ENCODE measurements at regions not wholly inside any gene's neighbourhood (a gene's known extent, or its start where the extent isn't known, plus 50 kb on each side); places are given as distances from the start of the nearest gene placed in this dataset.

DNA sequence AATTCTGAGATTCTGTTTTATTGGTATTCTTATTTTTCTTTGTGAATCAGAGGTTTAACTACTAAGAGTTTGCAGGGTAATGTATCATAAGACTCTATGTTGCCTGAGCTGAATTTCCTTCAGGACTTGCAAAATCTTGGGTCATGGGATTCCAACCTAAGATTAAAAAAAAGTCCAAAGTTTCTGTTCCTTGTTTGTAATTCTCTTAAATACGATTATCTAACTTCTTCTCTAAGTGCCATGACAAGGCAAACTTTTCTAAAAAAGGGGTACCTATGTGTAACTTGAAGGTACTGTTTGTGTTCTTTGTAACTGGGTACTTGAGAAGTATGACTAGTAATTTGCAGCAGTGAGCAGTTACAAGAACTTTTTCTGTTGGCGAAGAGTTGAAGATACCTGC lies 181.3 kb upstream of the ZEB2 start:
- H3K27ac ChIP-seq (ENCODE audit: extremely low read depth, low read depth, low read length) = no peak overlapping the region
- no peaks in the 10 kb centered on the region for H3K4me1 ChIP-seq (ENCODE audit: control insufficient read depth, insufficient read depth, low read length)
- ChIA-PET POLR2A (no interaction called here), CTCF (no interaction called here)
- no peaks in the 10 kb centered on the region for H3K36me3 ChIP-seq (ENCODE audit: control insufficient read depth in 2 of 2, insufficient read depth in 1 of 2, low read length in 2 of 2)
- no peak overlapping the region for H3K4me3 ChIP-seq (ENCODE audit: low read depth, low read length)
- H3K9me3 ChIP-seq (ENCODE audit: control insufficient read depth, insufficient read depth, low read depth, low read length) = no peaks in the 10 kb centered on the region
- TF ChIP-seq ZSCAN23 (tag by site-specific recombination; IDR thresholded peaks at IDR 0.05) (no peak), ZNF558 (tag by site-specific recombination; IDR thresholded peaks at IDR 0.05) (no peak), MYNN (tag by site-specific recombination; IDR thresholded peaks at IDR 0.05; ENCODE audit: borderline replicate concordance) (no peak), ZBTB21 (tag by site-specific recombination; IDR thresholded peaks at IDR 0.05) (no peak), ZNF48 (tag by site-specific recombination; IDR thresholded peaks at IDR 0.05) (no peak), ZNF112 (tag by site-specific recombination; IDR thresholded peaks at IDR 0.05) (no peak), ZNF585B (tag by site-specific recombination; IDR thresholded peaks at IDR 0.05) (no peak), ZNF664 (tag by site-specific recombination; IDR thresholded peaks at IDR 0.05) (no peak), SP3 (tag by site-specific recombination; IDR thresholded peaks at IDR 0.05) (no peak)
- TF ChIP-seq, protein P1, sequence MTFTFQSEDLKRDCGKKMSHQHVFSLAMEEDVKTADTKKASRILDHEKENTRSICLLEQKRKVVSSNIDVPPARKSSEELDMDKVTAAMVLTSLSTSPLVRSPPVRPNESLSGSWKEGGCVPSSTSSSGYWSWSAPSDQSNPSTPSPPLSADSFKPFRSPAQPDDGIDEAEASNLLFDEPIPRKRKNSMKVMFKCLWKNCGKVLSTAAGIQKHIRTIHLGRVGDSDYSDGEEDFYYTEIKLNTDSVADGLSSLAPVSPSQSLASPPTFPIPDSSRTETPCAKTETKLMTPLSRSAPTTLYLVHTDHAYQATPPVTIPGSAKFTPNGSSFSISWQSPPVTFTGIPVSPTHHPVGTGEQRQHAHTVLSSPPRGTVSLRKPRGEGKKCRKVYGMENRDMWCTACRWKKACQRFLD (tag by site-specific recombination; IDR thresholded peaks at IDR 0.05) = no peak
- TF ChIP-seq, protein P2, sequence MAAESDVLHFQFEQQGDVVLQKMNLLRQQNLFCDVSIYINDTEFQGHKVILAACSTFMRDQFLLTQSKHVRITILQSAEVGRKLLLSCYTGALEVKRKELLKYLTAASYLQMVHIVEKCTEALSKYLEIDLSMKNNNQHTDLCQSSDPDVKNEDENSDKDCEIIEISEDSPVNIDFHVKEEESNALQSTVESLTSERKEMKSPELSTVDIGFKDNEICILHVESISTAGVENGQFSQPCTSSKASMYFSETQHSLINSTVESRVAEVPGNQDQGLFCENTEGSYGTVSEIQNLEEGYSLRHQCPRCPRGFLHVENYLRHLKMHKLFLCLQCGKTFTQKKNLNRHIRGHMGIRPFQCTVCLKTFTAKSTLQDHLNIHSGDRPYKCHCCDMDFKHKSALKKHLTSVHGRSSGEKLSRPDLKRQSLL (tag by site-specific recombination; IDR thresholded peaks at IDR 0.05) = no peak
- TF ChIP-seq, protein P3, sequence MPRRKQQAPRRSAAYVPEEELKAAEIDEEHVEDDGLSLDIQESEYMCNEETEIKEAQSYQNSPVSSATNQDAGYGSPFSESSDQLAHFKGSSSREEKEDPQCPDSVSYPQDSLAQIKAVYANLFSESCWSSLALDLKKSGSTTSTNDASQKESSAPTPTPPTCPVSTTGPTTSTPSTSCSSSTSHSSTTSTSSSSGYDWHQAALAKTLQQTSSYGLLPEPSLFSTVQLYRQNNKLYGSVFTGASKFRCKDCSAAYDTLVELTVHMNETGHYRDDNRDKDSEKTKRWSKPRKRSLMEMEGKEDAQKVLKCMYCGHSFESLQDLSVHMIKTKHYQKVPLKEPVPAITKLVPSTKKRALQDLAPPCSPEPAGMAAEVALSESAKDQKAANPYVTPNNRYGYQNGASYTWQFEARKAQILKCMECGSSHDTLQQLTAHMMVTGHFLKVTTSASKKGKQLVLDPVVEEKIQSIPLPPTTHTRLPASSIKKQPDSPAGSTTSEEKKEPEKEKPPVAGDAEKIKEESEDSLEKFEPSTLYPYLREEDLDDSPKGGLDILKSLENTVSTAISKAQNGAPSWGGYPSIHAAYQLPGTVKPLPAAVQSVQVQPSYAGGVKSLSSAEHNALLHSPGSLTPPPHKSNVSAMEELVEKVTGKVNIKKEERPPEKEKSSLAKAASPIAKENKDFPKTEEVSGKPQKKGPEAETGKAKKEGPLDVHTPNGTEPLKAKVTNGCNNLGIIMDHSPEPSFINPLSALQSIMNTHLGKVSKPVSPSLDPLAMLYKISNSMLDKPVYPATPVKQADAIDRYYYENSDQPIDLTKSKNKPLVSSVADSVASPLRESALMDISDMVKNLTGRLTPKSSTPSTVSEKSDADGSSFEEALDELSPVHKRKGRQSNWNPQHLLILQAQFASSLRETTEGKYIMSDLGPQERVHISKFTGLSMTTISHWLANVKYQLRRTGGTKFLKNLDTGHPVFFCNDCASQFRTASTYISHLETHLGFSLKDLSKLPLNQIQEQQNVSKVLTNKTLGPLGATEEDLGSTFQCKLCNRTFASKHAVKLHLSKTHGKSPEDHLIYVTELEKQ (tag by site-specific recombination; IDR thresholded peaks at IDR 0.05; ENCODE audit: borderline replicate concordance) = no peak
- TF ChIP-seq, protein P4, sequence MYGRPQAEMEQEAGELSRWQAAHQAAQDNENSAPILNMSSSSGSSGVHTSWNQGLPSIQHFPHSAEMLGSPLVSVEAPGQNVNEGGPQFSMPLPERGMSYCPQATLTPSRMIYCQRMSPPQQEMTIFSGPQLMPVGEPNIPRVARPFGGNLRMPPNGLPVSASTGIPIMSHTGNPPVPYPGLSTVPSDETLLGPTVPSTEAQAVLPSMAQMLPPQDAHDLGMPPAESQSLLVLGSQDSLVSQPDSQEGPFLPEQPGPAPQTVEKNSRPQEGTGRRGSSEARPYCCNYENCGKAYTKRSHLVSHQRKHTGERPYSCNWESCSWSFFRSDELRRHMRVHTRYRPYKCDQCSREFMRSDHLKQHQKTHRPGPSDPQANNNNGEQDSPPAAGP (tag by site-specific recombination; IDR thresholded peaks at IDR 0.05) = no peak
- TF ChIP-seq, protein P5, sequence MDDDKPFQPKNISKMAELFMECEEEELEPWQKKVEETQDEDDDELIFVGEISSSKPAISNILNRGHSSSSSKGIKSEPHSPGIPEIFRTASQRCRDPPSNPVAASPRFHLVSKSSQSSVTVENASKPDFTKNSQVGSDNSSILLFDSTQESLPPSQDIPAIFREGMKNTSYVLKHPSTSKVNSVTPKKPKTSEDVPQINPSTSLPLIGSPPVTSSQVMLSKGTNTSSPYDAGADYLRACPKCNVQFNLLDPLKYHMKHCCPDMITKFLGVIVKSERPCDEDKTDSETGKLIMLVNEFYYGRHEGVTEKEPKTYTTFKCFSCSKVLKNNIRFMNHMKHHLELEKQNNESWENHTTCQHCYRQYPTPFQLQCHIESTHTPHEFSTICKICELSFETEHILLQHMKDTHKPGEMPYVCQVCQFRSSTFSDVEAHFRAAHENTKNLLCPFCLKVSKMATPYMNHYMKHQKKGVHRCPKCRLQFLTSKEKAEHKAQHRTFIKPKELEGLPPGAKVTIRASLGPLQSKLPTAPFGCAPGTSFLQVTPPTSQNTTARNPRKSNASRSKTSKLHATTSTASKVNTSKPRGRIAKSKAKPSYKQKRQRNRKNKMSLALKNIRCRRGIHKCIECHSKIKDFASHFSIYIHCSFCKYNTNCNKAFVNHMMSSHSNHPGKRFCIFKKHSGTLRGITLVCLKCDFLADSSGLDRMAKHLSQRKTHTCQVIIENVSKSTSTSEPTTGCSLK (tag by site-specific recombination; IDR thresholded peaks at IDR 0.05) = no peak
- TF ChIP-seq, protein P6, sequence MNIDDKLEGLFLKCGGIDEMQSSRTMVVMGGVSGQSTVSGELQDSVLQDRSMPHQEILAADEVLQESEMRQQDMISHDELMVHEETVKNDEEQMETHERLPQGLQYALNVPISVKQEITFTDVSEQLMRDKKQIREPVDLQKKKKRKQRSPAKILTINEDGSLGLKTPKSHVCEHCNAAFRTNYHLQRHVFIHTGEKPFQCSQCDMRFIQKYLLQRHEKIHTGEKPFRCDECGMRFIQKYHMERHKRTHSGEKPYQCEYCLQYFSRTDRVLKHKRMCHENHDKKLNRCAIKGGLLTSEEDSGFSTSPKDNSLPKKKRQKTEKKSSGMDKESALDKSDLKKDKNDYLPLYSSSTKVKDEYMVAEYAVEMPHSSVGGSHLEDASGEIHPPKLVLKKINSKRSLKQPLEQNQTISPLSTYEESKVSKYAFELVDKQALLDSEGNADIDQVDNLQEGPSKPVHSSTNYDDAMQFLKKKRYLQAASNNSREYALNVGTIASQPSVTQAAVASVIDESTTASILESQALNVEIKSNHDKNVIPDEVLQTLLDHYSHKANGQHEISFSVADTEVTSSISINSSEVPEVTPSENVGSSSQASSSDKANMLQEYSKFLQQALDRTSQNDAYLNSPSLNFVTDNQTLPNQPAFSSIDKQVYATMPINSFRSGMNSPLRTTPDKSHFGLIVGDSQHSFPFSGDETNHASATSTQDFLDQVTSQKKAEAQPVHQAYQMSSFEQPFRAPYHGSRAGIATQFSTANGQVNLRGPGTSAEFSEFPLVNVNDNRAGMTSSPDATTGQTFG (tag by site-specific recombination; IDR thresholded peaks at IDR 0.05; ENCODE audit: borderline replicate concordance) = no peak

All from HEK293 (cell line).